ENCODE measurements at regions not wholly inside any gene's neighbourhood (a gene's known extent, or its start where the extent isn't known, plus 50 kb on each side); places are given as distances from the start of the nearest gene placed in this dataset.

GRCh38 chr12:5206401-5207175 is 162.9 kb downstream of the KCNA5 start:
- Histone ChIP-seq H3K4me3 (ENCODE audit: low read depth in 2 of 2, low read length in 1 of 2) (no peak overlapping the region), H3F3A (replicated peaks; ENCODE audit: insufficient read depth) (no peaks in the 10 kb centered on the region), H3K9me2 (no peaks in the 10 kb centered on the region), H3K27me3 (ENCODE audit: insufficient read depth) (no peaks in the 10 kb centered on the region), H4K20me1 (ENCODE audit: insufficient read depth) (no peaks in the 10 kb centered on the region), H3K9me3 (no peaks in the 10 kb centered on the region), H3K27ac (ENCODE audit: low read depth in 2 of 2, low read length in 1 of 2) (no peak overlapping the region), H3K9ac (no peak overlapping the region), H3K36me3 (replicated peaks in 1 of 2; ENCODE audit: control insufficient read depth in 1 of 2, insufficient read depth in 2 of 2, low read length in 1 of 2) (no peaks in the 10 kb centered on the region), H3K4me2 (no peak overlapping the region), H2AFZ (ENCODE audit: low read depth) (no peak overlapping the region), H3K79me2 (ENCODE audit: insufficient read depth) (no peaks in the 10 kb centered on the region), H3K4me1 (ENCODE audit: control insufficient read depth in 1 of 2, insufficient read depth in 2 of 2, low read depth in 1 of 2, low read length in 1 of 2) (peaks cover 0 to 5% of the 10 kb centered on the region in 2 experiments; a peak in 1 of 4 replicates)
- POLR2A ChIA-PET = no interaction called here
- 76% methylated on average over 6 of the region's 6 CpGs for WGBS (ENCODE audit: low lambda C conversion rate)
- no peak for TF ChIP-seq RXRA (IDR thresholded peaks at IDR 0.05; ENCODE audit: borderline replicate concordance, low read depth)
- no peak for TF ChIP-seq MXI1 (IDR thresholded peaks at IDR 0.05; ENCODE audit: low read depth, low read length)
- TF ChIP-seq JUND (IDR thresholded peaks at IDR 0.05) = no peak
- no peak for TF ChIP-seq PBX3 (IDR thresholded peaks at IDR 0.05)
- no peak for TF ChIP-seq USF2 (IDR thresholded peaks at IDR 0.05; ENCODE audit: borderline replicate concordance, low read depth, low read length)
- no peak for TF ChIP-seq USF1 (IDR thresholded peaks at IDR 0.05; ENCODE audit: borderline replicate concordance, low read depth)
- no peak for TF ChIP-seq NRF1 (IDR thresholded peaks at IDR 0.05; ENCODE audit: low read depth, low read length)
- TF ChIP-seq GATA2 (CRISPR knock-in tag; IDR thresholded peaks at IDR 0.05) = no peak
- no peak for TF ChIP-seq SIN3A (IDR thresholded peaks at IDR 0.05; ENCODE audit: borderline replicate concordance, low read depth, low read length)
- TF ChIP-seq FOXJ3 (CRISPR knock-in tag; IDR thresholded peaks at IDR 0.05) = no peak
- no peak for TF ChIP-seq RAD21 (IDR thresholded peaks at IDR 0.05; ENCODE audit: low read length)
- no peak for TF ChIP-seq YY1 (IDR thresholded peaks at IDR 0.05; ENCODE audit: low read depth)
- CTCF ChIA-PET = no interaction called here
- DNase-seq = no peak

GRCh38 chr12:5210179-5210922 is 166.7 kb downstream of the KCNA5 start:
- H3K4me1 ChIP-seq (ENCODE audit: control insufficient read depth in 1 of 2, insufficient read depth in 2 of 2, low read depth in 1 of 2, low read length in 1 of 2) = no peaks in the 10 kb centered on the region; a peak in 1 of 4 replicates
- H3K9me3 ChIP-seq = no peaks in the 10 kb centered on the region
- no peak overlapping the region for H3K4me3 ChIP-seq (ENCODE audit: low read depth in 2 of 2, low read length in 1 of 2)
- H3K4me2 ChIP-seq = no peak overlapping the region
- H3K36me3 ChIP-seq (replicated peaks in 1 of 2; ENCODE audit: control insufficient read depth in 1 of 2, insufficient read depth in 2 of 2, low read length in 1 of 2) = no peaks in the 10 kb centered on the region
- ChIA-PET CTCF (interaction anchor here (1.4 kb wide), 1 partner anchor 10 kb away, joined by 6 read pairs; no protein-coding TSS in a partner anchor), POLR2A (interaction anchor here (0.7 kb wide), 1 partner anchor 33 kb away, joined by 3 read pairs; no protein-coding TSS in a partner anchor)
- no peaks in the 10 kb centered on the region for H3K27me3 ChIP-seq (ENCODE audit: insufficient read depth)
- no peak overlapping the region for H3K9ac ChIP-seq
- H3F3A ChIP-seq (replicated peaks; ENCODE audit: insufficient read depth) = no peaks in the 10 kb centered on the region
- H3K79me2 ChIP-seq (ENCODE audit: insufficient read depth) = no peaks in the 10 kb centered on the region
- no peaks in the 10 kb centered on the region for H3K9me2 ChIP-seq
- H4K20me1 ChIP-seq (ENCODE audit: insufficient read depth) = no peaks in the 10 kb centered on the region
- DNase-seq = no peak
- no peak overlapping the region for H3K27ac ChIP-seq (ENCODE audit: low read depth in 2 of 2, low read length in 1 of 2)
- no peak for TF ChIP-seq MAX (IDR thresholded peaks at IDR 0.05; ENCODE audit: low read depth)
- TF ChIP-seq GABPA (IDR thresholded peaks at IDR 0.05; ENCODE audit: low read depth) = no peak
- TF ChIP-seq CHD2 (IDR thresholded peaks at IDR 0.05; ENCODE audit: low read length, partially characterized antibody) = no peak
- TF ChIP-seq REST (IDR thresholded peaks at IDR 0.05; ENCODE audit: low read depth, low read length) = no peak
- no peak overlapping the region for H2AFZ ChIP-seq (ENCODE audit: low read depth)
- 74% methylated on average over 7 of the region's 11 CpGs for WGBS (ENCODE audit: low lambda C conversion rate)
